WTC11 (cell line): ENCODE measurements at regions not wholly inside any gene's neighbourhood (a gene's known extent, or its start where the extent isn't known, plus 50 kb on each side); places are given as distances from the start of the nearest gene placed in this dataset.

ENCODE experiments used
- ATAC-seq: fragments of 200-7000 bp; cut with Tn5 transposase; 2 replicates; pipeline ENCODE4 v1.10.0; 2021; ENCODE audit warnings: mild to moderate bottlenecking, moderate library complexity
- CTCF ChIA-PET: fragments of 300-600 bp; sonication (Branson Sonifier 250); formaldehyde crosslinking; loops from one replicate; lab custom pipeline; 2021; ENCODE audit warnings: antibody characterized with exemption; lab: Charles Lee
- POLR2A ChIA-PET: fragments of 350-600 bp; sonication (Branson Sonifier 250); formaldehyde crosslinking; loops from one replicate; lab custom pipeline; 2021; ENCODE audit warnings: antibody characterized with exemption; lab: Charles Lee
- DNase-seq: peaks from one replicate; pipeline ENCODE4 v3.0.0; 2021; ENCODE audit warnings: low spot score
- H3K27ac Mint-ChIP-seq: 2 replicates; pipeline ENCODE4 v1.8.0; 2021; ENCODE audit warnings: mixed read lengths
- H3K27me3 Mint-ChIP-seq: 2 replicates; pipeline ENCODE4 v1.8.0; 2021; ENCODE audit warnings: low read depth, mild to moderate bottlenecking, moderate library complexity, mixed read lengths
- H3K36me3 Mint-ChIP-seq: 2 replicates; pipeline ENCODE4 v1.8.0; 2021; ENCODE audit warnings: mixed read lengths
- H3K4me1 Mint-ChIP-seq: 2 replicates; pipeline ENCODE4 v1.8.0; 2022; ENCODE audit warnings: mixed read lengths
- H3K4me3 Mint-ChIP-seq: 2 replicates; pipeline ENCODE4 v1.8.0; 2021; ENCODE audit warnings: mild to moderate bottlenecking, moderate library complexity, mixed read lengths
- H3K9me3 Mint-ChIP-seq: 2 replicates; pipeline ENCODE4 v1.8.0; 2021; ENCODE audit warnings: mixed read lengths
- AR ChIP-seq: fragments of 250-450 bp; sonication (Bioruptor Pico); IDR thresholded peaks from 2 replicates; pipeline ENCODE4 v1.9.0; 2021; ENCODE audit warnings: mild to moderate bottlenecking
- ATF2 ChIP-seq: sonication (generic); formaldehyde crosslinking; IDR thresholded peaks from 2 replicates; pipeline ENCODE4 v1.8.1; 2022; ENCODE audit warnings: low read depth, missing genetic modification reagents, borderline replicate concordance
- CBFB ChIP-seq: sonication (generic); formaldehyde crosslinking; IDR thresholded peaks from 2 replicates; pipeline ENCODE4 v1.8.1; 2022; ENCODE audit warnings: mild to moderate bottlenecking, low read depth, missing genetic modification reagents
- CTCF ChIP-seq: fragments of 200-600 bp; IDR thresholded peaks from 2 replicates; pipeline ENCODE4 v1.8.0; 2022; ENCODE audit warnings: antibody characterized with exemption
- EMX1 ChIP-seq: fragments of 250-450 bp; sonication (Bioruptor Pico); IDR thresholded peaks from 2 replicates; pipeline ENCODE4 v1.8.0; 2021; ENCODE audit warnings: mild to moderate bottlenecking
- HMGXB4 ChIP-seq: sonication (generic); formaldehyde crosslinking; IDR thresholded peaks from 2 replicates; pipeline ENCODE4 v1.8.1; 2023; ENCODE audit warnings: mild to moderate bottlenecking, moderate library complexity, missing genetic modification reagents
- MLX ChIP-seq: sonication (generic); formaldehyde crosslinking; IDR thresholded peaks from 2 replicates; pipeline ENCODE4 v1.8.1; 2023; ENCODE audit warnings: mild to moderate bottlenecking, missing genetic modification reagents, moderate library complexity
- MYBL2 ChIP-seq: sonication (generic); formaldehyde crosslinking; IDR thresholded peaks from 2 replicates; pipeline ENCODE4 v1.8.1; 2023; ENCODE audit warnings: mild to moderate bottlenecking, moderate library complexity, missing genetic modification reagents
- PRDM15 ChIP-seq: sonication (generic); formaldehyde crosslinking; IDR thresholded peaks from 2 replicates; pipeline ENCODE4 v1.8.0; 2022; ENCODE audit warnings: missing genetic modification reagents
- RELA ChIP-seq: sonication (generic); formaldehyde crosslinking; IDR thresholded peaks from 2 replicates; pipeline ENCODE4 v1.8.1; 2022; ENCODE audit warnings: missing genetic modification reagents, mild to moderate bottlenecking, borderline replicate concordance
- USF1 ChIP-seq: sonication (generic); formaldehyde crosslinking; IDR thresholded peaks from 2 replicates; pipeline ENCODE4 v1.8.0; 2022; ENCODE audit warnings: mild to moderate bottlenecking, missing genetic modification reagents
- ZBTB43 ChIP-seq: sonication (generic); formaldehyde crosslinking; IDR thresholded peaks from 2 replicates; pipeline ENCODE4 v1.8.1; 2023; ENCODE audit warnings: mild to moderate bottlenecking, missing genetic modification reagents
- ZNF423 ChIP-seq: fragments of 250-450 bp; sonication (Bioruptor Pico); IDR thresholded peaks from 2 replicates; pipeline ENCODE4 v2.1.2; 2022; ENCODE audit warnings: mild to moderate bottlenecking, moderate library complexity
- ZNF425 ChIP-seq: fragments of 250-450 bp; sonication (Bioruptor Pico); conservative IDR thresholded peaks from 2 replicates; pipeline ENCODE4 v1.9.0; 2021; ENCODE audit warnings: mild to moderate bottlenecking

GRCh38 chr3:18841422-18842343, 306.6 kb upstream of the KCNH8 start (continued):
- TF ChIP-seq AR (CRISPR knock-in tag) (no peak), CBFB (CRISPR knock-in tag) (no peak), USF1 (CRISPR knock-in tag) (no peak), CTCF (no peak), ZBTB43 (CRISPR knock-in tag) (no peak), RELA (no peak), MYBL2 (CRISPR knock-in tag) (no peak)
- TF ChIP-seq, all 79 proteins: peak for 0

GRCh38 chr3:18840535-18841137, 307.7 kb upstream of the KCNH8 start:
- Mint-ChIP-seq H3K4me3 (no peak overlapping the region), H3K4me1 (peaks cover 44% of the 10 kb centered on the region), H3K27me3 (no peaks in the 10 kb centered on the region), H3K9me3 (no peaks in the 10 kb centered on the region), H3K27ac (no peak overlapping the region), H3K36me3 (no peaks in the 10 kb centered on the region)
- ChIA-PET CTCF (no interaction called here), POLR2A (interaction anchor here (0.6 kb wide), 1 partner anchor 150 kb away, joined by 3 read pairs; no protein-coding TSS in a partner anchor)
- DNase-seq (no peak), ATAC-seq (no peak)
- TF ChIP-seq HMGXB4 (CRISPR knock-in tag) (no peak), PRDM15 (no peak), EMX1 (CRISPR knock-in tag) (no peak), MLX (CRISPR knock-in tag) (no peak), ATF2 (no peak), ZNF423 (no peak), ZNF425 (no peak)
